Naive thymus-derived CD4-positive, alpha-beta T cell (primary cell): ENCODE measurements at regions not wholly inside any gene's neighbourhood (a gene's known extent, or its start where the extent isn't known, plus 50 kb on each side); places are given as distances from the start of the nearest gene placed in this dataset.

Experiments
- ATAC-seq: fragments of 150-1000 bp; cut with Tn5 transposase; 2 replicates; pipeline ENCODE4 v1.10.0; 2021; ENCODE audit warnings: mild to moderate bottlenecking, moderate library complexity
- CTCF ChIA-PET: fragments of 350-600 bp; sonication (Branson Sonifier 250); formaldehyde crosslinking; loops from one replicate; lab custom pipeline; 2021; ENCODE audit warnings: antibody characterized with exemption; lab: Charles Lee
- POLR2A ChIA-PET: fragments of 350-600 bp; sonication (Branson Sonifier 250); formaldehyde crosslinking; loops from one replicate; lab custom pipeline; 2021; ENCODE audit warnings: antibody characterized with exemption, inconsistent platforms; lab: Charles Lee
- DNase-seq, 9 donors: peaks; one replicate each; pipeline versions ENCODE4 v3.0.0 to v3.0.0-alpha.2; 2020 to 2022; ENCODE audit warnings: mixed read lengths in 1 of 9
- H3K27ac ChIP-seq: one replicate; pipeline ENCODE4 v1.7.0; 2013; ENCODE audit warnings: mild to moderate bottlenecking, low read depth, low read length, moderate library complexity
- H3K27me3 ChIP-seq, 2 donors: one replicate each; pipeline ENCODE4 v1.7.0; 2013; ENCODE audit warnings: low read length in 2 of 2, mild to moderate bottlenecking in 2 of 2, moderate library complexity in 2 of 2; ENCODE audit not compliant: control insufficient read depth in 2 of 2, insufficient read depth in 2 of 2
- H3K36me3 ChIP-seq, 3 experiments: 1 replicate in 2 of 3; 2 replicates in 1 of 3; pipeline ENCODE4 v1.7.0; 2013; ENCODE audit warnings: low read length in 3 of 3, mild to moderate bottlenecking in 3 of 3, moderate library complexity in 1 of 3; ENCODE audit not compliant: insufficient read depth in 3 of 3, control insufficient read depth in 2 of 3
- H3K4me1 ChIP-seq, 2 donors: one replicate each; pipeline ENCODE4 v1.7.0; 2013; ENCODE audit warnings: low read length in 2 of 2, mild to moderate bottlenecking in 2 of 2, moderate library complexity in 1 of 2; ENCODE audit not compliant: control insufficient read depth in 2 of 2, insufficient read depth in 2 of 2
- H3K4me3 ChIP-seq: 2 replicates; pipeline ENCODE4 v1.7.0; 2013; ENCODE audit warnings: mild to moderate bottlenecking, low read length
- H3K9me3 ChIP-seq, 3 experiments: 1 replicate in 2 of 3; 2 replicates in 1 of 3; pipeline ENCODE4 v1.7.0; 2013; ENCODE audit warnings: low read length in 3 of 3; ENCODE audit not compliant: control insufficient read depth in 2 of 3
- H3K27ac Mint-ChIP-seq, 9 donors: one replicate each; pipeline ENCODE4 v1.8.0; 2020 to 2022; ENCODE audit warnings: mixed read lengths in 9 of 9, mild to moderate bottlenecking in 8 of 9, moderate library complexity in 5 of 9, inconsistent platforms in 2 of 9
- H3K27me3 Mint-ChIP-seq, 5 donors: one replicate each; pipeline ENCODE4 v1.8.0; 2021 to 2022; ENCODE audit warnings: mixed read lengths in 5 of 5, mild to moderate bottlenecking in 1 of 5
- H3K36me3 Mint-ChIP-seq, 5 donors: one replicate each; pipeline ENCODE4 v1.8.0; 2020 to 2022; ENCODE audit warnings: mixed read lengths in 5 of 5, mild to moderate bottlenecking in 3 of 5, inconsistent platforms in 1 of 5
- H3K4me1 Mint-ChIP-seq, 7 donors: one replicate each; pipeline ENCODE4 v1.8.0; 2020 to 2022; ENCODE audit warnings: mixed read lengths in 7 of 7, mild to moderate bottlenecking in 3 of 7, inconsistent platforms in 1 of 7
- H3K4me3 Mint-ChIP-seq, 10 donors: one replicate each; pipeline ENCODE4 v1.8.0; 2020 to 2022; ENCODE audit warnings: mild to moderate bottlenecking in 10 of 10, mixed read lengths in 10 of 10, moderate library complexity in 6 of 10, inconsistent platforms in 2 of 10
- H3K9me3 Mint-ChIP-seq, 11 donors: one replicate each; pipeline ENCODE4 v1.8.0; 2020 to 2022; ENCODE audit warnings: mixed read lengths in 11 of 11, mild to moderate bottlenecking in 4 of 11, inconsistent platforms in 1 of 11, moderate library complexity in 1 of 11
- intact Hi-C, 2 donors: fragments of 100-400 bp; cut with micrococcal nuclease; formaldehyde crosslinking; loops; one replicate each; pipeline ENCODE4 v1.15.1; 2023

DNA sequence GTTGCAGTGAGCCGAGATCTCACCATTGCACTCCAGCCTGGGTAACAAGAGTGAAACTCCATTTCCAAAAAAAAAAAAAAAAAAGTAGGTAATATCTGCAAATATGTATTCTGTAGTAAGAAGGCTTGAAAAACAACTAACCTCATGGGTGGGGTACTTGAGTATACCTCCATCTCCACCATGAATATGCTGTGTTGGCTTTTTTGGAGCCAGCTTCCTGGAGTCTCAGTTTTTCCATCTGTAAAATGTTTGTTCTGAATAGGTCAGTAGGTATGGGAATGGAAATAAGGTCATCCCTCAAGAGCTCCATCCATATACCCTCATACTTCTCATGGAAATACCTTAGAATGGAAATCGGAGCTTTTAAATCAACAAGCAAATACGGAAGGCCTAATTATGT, 430.0 kb upstream of the FAM98A start:
- intact Hi-C loops, result no loop called here
- H3K27me3 Mint-ChIP-seq, result no peaks in the 10 kb centered on the region
- H3K4me1 Mint-ChIP-seq, result no peaks in the 10 kb centered on the region
- ChIA-PET POLR2A (no interaction called here), CTCF (no interaction called here)
- Histone ChIP-seq H3K27me3 (no peaks in the 10 kb centered on the region), H3K36me3 (no peaks in the 10 kb centered on the region), H3K4me1 (no peaks in the 10 kb centered on the region), H3K9me3 (no peaks in the 10 kb centered on the region), H3K27ac (no peak overlapping the region), H3K4me3 (no peak overlapping the region)
- H3K36me3 Mint-ChIP-seq, result no peaks in the 10 kb centered on the region
- peaks cover 0 to 3% (median 0%) of the 10 kb centered on the region in 11 donors for H3K9me3 Mint-ChIP-seq
- no peak for ATAC-seq
- no peak for DNase-seq
- no peak overlapping the region for H3K27ac Mint-ChIP-seq
- H3K4me3 Mint-ChIP-seq, result no peak overlapping the region

DNA sequence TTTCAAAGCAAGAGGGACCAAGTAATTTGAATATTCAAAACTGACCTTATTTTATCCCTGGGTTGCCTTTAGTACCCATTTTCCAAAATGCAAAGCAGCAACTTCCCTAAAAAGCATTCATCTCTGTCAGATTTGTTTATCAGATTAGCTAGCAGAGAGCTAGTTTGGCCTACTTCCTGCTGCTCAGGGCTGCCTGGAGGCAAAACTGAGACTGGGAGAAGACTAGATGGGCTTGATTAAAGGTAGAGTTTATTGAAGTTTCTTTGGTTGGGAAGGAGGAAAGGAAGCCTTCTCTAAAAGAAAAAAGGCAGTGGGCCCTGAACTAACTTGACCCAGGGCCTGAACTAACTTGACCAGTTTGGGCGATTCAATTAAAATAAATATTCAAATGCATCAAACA, 426.1 kb upstream of the FAM98A start:
- POLR2A ChIA-PET, result no interaction called here
- Mint-ChIP-seq H3K27me3 (no peaks in the 10 kb centered on the region), H3K36me3 (no peaks in the 10 kb centered on the region), H3K27ac (no peak overlapping the region), H3K9me3 (peaks cover 0 to 3% (median 0%) of the 10 kb centered on the region in 11 donors), H3K4me1 (no peaks in the 10 kb centered on the region), H3K4me3 (no peak overlapping the region)
- ATAC-seq (no peak), DNase-seq (no peak)
- no peaks in the 10 kb centered on the region for H3K36me3 ChIP-seq
- H3K4me3 ChIP-seq, result no peak overlapping the region
- H3K27ac ChIP-seq, result no peak overlapping the region
- CTCF ChIA-PET, result no interaction called here
- no peaks in the 10 kb centered on the region for H3K9me3 ChIP-seq
- intact Hi-C loops, result no loop called here
- no peaks in the 10 kb centered on the region for H3K27me3 ChIP-seq
- no peaks in the 10 kb centered on the region for H3K4me1 ChIP-seq

GRCh38 chr2:34012715-34013302, 413.7 kb upstream of the FAM98A start:
- H3K4me3 ChIP-seq, result no peak overlapping the region
- DNase-seq, result no peak
- intact Hi-C loops, result no loop called here
- ATAC-seq, result no peak
- H3K27me3 Mint-ChIP-seq, result peaks cover 0 to 11% (median 6%) of the 10 kb centered on the region in 5 donors
- H3K4me1 Mint-ChIP-seq, result no peaks in the 10 kb centered on the region
- H3K36me3 ChIP-seq, result no peaks in the 10 kb centered on the region
- H3K9me3 ChIP-seq, result no peaks in the 10 kb centered on the region
- H3K27ac Mint-ChIP-seq, result no peak overlapping the region
- H3K27ac ChIP-seq, result no peak overlapping the region
- H3K4me1 ChIP-seq, result no peaks in the 10 kb centered on the region
- no peak overlapping the region for H3K4me3 Mint-ChIP-seq
- no peaks in the 10 kb centered on the region for H3K36me3 Mint-ChIP-seq
- ChIA-PET CTCF (no interaction called here), POLR2A (no interaction called here)
- H3K27me3 ChIP-seq, result no peaks in the 10 kb centered on the region
- peaks cover 0 to 5% (median 0%) of the 10 kb centered on the region in 11 donors for H3K9me3 Mint-ChIP-seq

DNA sequence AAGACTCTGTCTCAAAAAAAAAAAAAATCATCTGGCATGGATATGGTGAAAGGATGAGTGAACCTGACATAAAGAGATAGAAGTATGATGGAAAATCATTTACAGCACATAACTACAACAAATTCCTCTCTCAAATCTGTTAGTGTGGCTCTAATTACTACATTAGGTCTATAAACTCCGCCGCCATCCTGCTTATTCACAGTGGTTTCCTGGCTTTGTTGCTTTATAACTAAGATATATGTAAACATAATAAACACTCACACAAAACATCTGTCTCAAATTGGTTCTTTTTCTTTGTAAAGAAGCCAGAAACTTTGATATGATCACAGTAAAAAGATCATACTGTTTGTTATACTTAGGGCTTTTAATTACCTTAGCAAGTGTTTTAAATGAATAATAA, 412.6 kb upstream of the FAM98A start:
- no peak overlapping the region for H3K4me3 ChIP-seq
- H3K27me3 Mint-ChIP-seq, result peaks cover 0 to 11% (median 6%) of the 10 kb centered on the region in 5 donors
- no peak overlapping the region for H3K27ac Mint-ChIP-seq
- H3K4me1 Mint-ChIP-seq, result no peaks in the 10 kb centered on the region
- no peaks in the 10 kb centered on the region for H3K36me3 ChIP-seq
- H3K27me3 ChIP-seq, result no peaks in the 10 kb centered on the region
- no peaks in the 10 kb centered on the region for H3K9me3 ChIP-seq
- ChIA-PET CTCF (no interaction called here), POLR2A (no interaction called here)
- ATAC-seq (no peak), DNase-seq (no peak)
- no peak overlapping the region for H3K27ac ChIP-seq
- intact Hi-C loops, result no loop called here
- H3K9me3 Mint-ChIP-seq, result peaks cover 0 to 5% (median 0%) of the 10 kb centered on the region in 11 donors
- H3K36me3 Mint-ChIP-seq, result no peaks in the 10 kb centered on the region
- H3K4me3 Mint-ChIP-seq, result no peak overlapping the region
- no peaks in the 10 kb centered on the region for H3K4me1 ChIP-seq

DNA sequence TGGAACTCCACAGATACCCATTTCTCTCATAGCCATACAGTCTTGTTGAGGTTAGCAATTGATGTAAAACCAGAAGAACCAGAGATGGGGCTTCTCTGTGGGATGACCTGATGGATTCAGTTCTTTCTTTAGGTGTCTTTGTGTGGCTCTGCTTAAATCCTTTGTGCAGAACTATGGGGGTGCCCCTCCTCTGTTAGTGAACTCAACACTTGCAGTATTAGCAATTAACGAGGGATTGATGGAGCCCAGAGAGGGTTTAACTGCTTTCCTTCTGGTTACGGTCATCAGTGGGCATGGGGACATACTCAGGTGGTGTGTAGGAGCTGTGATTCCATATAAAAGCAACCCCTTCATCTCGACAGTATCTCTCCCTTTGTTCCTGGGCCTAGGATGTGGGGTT, 406.8 kb upstream of the FAM98A start:
- no peaks in the 10 kb centered on the region for H3K27me3 ChIP-seq
- Mint-ChIP-seq H3K27me3 (peaks cover 0 to 9% (median 6%) of the 10 kb centered on the region in 5 donors), H3K9me3 (peaks cover 0 to 3% (median 0%) of the 10 kb centered on the region in 11 donors), H3K4me3 (no peak overlapping the region), H3K36me3 (no peaks in the 10 kb centered on the region), H3K27ac (no peak overlapping the region), H3K4me1 (no peaks in the 10 kb centered on the region)
- ChIA-PET POLR2A (no interaction called here), CTCF (no interaction called here)
- no peaks in the 10 kb centered on the region for H3K36me3 ChIP-seq
- no peak overlapping the region for H3K4me3 ChIP-seq
- no peak for DNase-seq
- intact Hi-C loops, result no loop called here
- no peak for ATAC-seq
- no peaks in the 10 kb centered on the region for H3K9me3 ChIP-seq
- H3K27ac ChIP-seq, result no peak overlapping the region
- no peaks in the 10 kb centered on the region for H3K4me1 ChIP-seq

GRCh38 chr2:34004936-34005335, 405.8 kb upstream of the FAM98A start:
- POLR2A ChIA-PET, result no interaction called here
- Mint-ChIP-seq H3K27me3 (peaks cover 0 to 6% (median 3%) of the 10 kb centered on the region in 5 donors), H3K27ac (no peak overlapping the region), H3K4me3 (no peak overlapping the region), H3K36me3 (no peaks in the 10 kb centered on the region), H3K9me3 (peaks cover 0 to 10% (median 3%) of the 10 kb centered on the region in 11 donors), H3K4me1 (no peaks in the 10 kb centered on the region)
- intact Hi-C loops, result no loop called here
- H3K4me3 ChIP-seq, result no peak overlapping the region
- no peaks in the 10 kb centered on the region for H3K9me3 ChIP-seq
- no peaks in the 10 kb centered on the region for H3K36me3 ChIP-seq
- no peaks in the 10 kb centered on the region for H3K27me3 ChIP-seq
- no peaks in the 10 kb centered on the region for H3K4me1 ChIP-seq
- ATAC-seq, result no peak
- no peak overlapping the region for H3K27ac ChIP-seq
- CTCF ChIA-PET, result no interaction called here
- DNase-seq, result no peak

- no peak for ATAC-seq
- Mint-ChIP-seq H3K27me3 (no peaks in the 10 kb centered on the region), H3K27ac (no peak overlapping the region), H3K4me1 (no peaks in the 10 kb centered on the region), H3K9me3 (peaks cover 0 to 11% (median 3%) of the 10 kb centered on the region in 11 donors), H3K36me3 (no peaks in the 10 kb centered on the region), H3K4me3 (no peak overlapping the region)
- ChIA-PET CTCF (no interaction called here), POLR2A (no interaction called here)
- Histone ChIP-seq H3K4me1 (no peaks in the 10 kb centered on the region), H3K36me3 (no peaks in the 10 kb centered on the region), H3K9me3 (no peaks in the 10 kb centered on the region), H3K4me3 (no peak overlapping the region), H3K27me3 (no peaks in the 10 kb centered on the region), H3K27ac (no peak overlapping the region)
- DNase-seq, result no peak
- intact Hi-C loops, result no loop called here
Measured at GRCh38 chr2:34003795-34004194, 404.7 kb upstream of the FAM98A start.
